ENCODE measurements at regions not wholly inside any gene's neighbourhood (a gene's known extent, or its start where the extent isn't known, plus 50 kb on each side); places are given as distances from the start of the nearest gene placed in this dataset.

DNA sequence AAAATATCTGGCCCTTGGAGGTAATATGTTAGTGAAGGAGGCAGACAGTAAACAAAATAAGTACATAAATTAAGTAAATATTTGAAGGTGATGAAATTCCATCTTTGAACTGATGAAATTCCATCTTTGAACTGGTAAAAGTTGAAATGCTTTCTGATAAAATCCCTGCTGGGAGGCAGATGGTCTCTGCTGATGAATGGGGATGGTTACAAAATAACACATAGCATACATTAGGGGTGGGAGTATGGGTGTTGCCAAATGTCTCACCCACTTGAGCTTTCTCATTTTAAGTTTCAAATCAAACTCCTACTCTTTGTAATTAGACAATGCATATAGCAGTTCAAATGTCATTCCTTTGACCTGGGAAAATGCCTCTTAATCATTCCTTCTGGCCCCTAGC, 77.5 kb upstream of the SORCS3 start:
- RAD21 ChIA-PET (ENCODE audit: low non-redundant PET in 1 of 2, low total read pairs in 2 of 2, uncharacterized antibody in 2 of 2, unreplicated experiment in 2 of 2) = no interaction called here
- no peak for ATAC-seq
- Histone ChIP-seq H3K9ac (ENCODE audit: low read length) (no peak overlapping the region), H3K4me2 (ENCODE audit: low read length) (no peak overlapping the region), H3K79me2 (ENCODE audit: insufficient read depth, low read length) (no peaks in the 10 kb centered on the region), H3K4me3 (replicated peaks in 1 of 2; ENCODE audit: low read depth in 1 of 2, low read length in 2 of 2) (no peak overlapping the region), H3K9me2 (ENCODE audit: insufficient read depth) (no peaks in the 10 kb centered on the region), H3K4me1 (ENCODE audit: control insufficient read depth in 1 of 2, insufficient read depth in 2 of 2, low read length in 2 of 2) (no peaks in the 10 kb centered on the region), H3K27ac (ENCODE audit: low read depth, low read length) (no peak overlapping the region), H4K20me1 (ENCODE audit: insufficient read depth) (no peaks in the 10 kb centered on the region), H2AFZ (ENCODE audit: low read depth, low read length, poor library complexity, severe bottlenecking) (no peak overlapping the region), H3K9me3 (ENCODE audit: control insufficient read depth in 1 of 2, insufficient read depth in 1 of 2, low read depth in 1 of 2, low read length in 2 of 2) (no peaks in the 10 kb centered on the region), H3K36me3 (ENCODE audit: control insufficient read depth in 1 of 2, insufficient read depth in 2 of 2, low read length in 2 of 2) (no peaks in the 10 kb centered on the region), H3K27me3 (ENCODE audit: insufficient read depth, low read length) (peaks cover 37% of the 10 kb centered on the region)
- TF ChIP-seq, protein P1, sequence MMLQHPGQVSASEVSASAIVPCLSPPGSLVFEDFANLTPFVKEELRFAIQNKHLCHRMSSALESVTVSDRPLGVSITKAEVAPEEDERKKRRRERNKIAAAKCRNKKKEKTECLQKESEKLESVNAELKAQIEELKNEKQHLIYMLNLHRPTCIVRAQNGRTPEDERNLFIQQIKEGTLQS (IDR thresholded peaks at IDR 0.05) = no peak
- TF ChIP-seq EGR1 (IDR thresholded peaks at IDR 0.05; ENCODE audit: low read depth) = no peak
- no peak for TF ChIP-seq SIN3A (IDR thresholded peaks at IDR 0.05; ENCODE audit: low read depth)
- TF ChIP-seq POLR2AphosphoS5 (IDR thresholded peaks at IDR 0.05; ENCODE audit: low read depth, low read length) = no peak
- TF ChIP-seq ZFX (IDR thresholded peaks at IDR 0.05) = no peak
- TF ChIP-seq ZBTB33 (IDR thresholded peaks at IDR 0.05; ENCODE audit: extremely low read depth, insufficient replicate concordance, low read length) = no peak
- no peak for TF ChIP-seq CTCF (IDR thresholded peaks at IDR 0.05 in 2 of 3, conservative IDR thresholded peaks at IDR 0.05 in 1 of 3; ENCODE audit: borderline replicate concordance in 1 of 3, insufficient read depth in 1 of 3, low read depth in 2 of 3, low read length in 2 of 3)
- TF ChIP-seq ELF1 (IDR thresholded peaks at IDR 0.05; ENCODE audit: borderline replicate concordance, low read depth) = no peak
- no peak for TF ChIP-seq SRF (IDR thresholded peaks at IDR 0.05; ENCODE audit: low read depth)
- TF ChIP-seq MAX (IDR thresholded peaks at IDR 0.05) = no peak
- no peak for TF ChIP-seq JUND (IDR thresholded peaks at IDR 0.05)
- no TSS peak for BruUV-seq (replicated peaks)
- no peak for DNase-seq (ENCODE audit: low read depth, low spot score)
- POLR2A ChIA-PET = no interaction called here
- intact Hi-C loops (cut with micrococcal nuclease) = no loop called here
- CTCF ChIA-PET = no interaction called here
